Neural progenitor cell (in vitro differentiated cells): ENCODE measurements at regions not wholly inside any gene's neighbourhood (a gene's known extent, or its start where the extent isn't known, plus 50 kb on each side); places are given as distances from the start of the nearest gene placed in this dataset.

Source experiments
- DNase-seq: peaks from one replicate; pipeline ENCODE4 v3.0.0-alpha.2; 2016; ENCODE audit warnings: low spot score
- H2AFZ ChIP-seq: fragments of 200-600 bp; sonication (generic); replicated peaks from 2 replicates; pipeline ENCODE4 v1.6.1; 2016; ENCODE audit warnings: antibody characterized with exemption
- H3F3A ChIP-seq: fragments of 200-600 bp; sonication (generic); 2 replicates; pipeline ENCODE4 v1.6.1; 2016; ENCODE audit warnings: antibody characterized with exemption, low read depth
- H3K27ac ChIP-seq: fragments of 200-600 bp; sonication (generic); 2 replicates; pipeline ENCODE4 v1.5.1; 2016; ENCODE audit warnings: mild to moderate bottlenecking
- H3K27me3 ChIP-seq: fragments of 200-600 bp; sonication (generic); 2 replicates; pipeline ENCODE4 v1.6.1; 2016; ENCODE audit warnings: mild to moderate bottlenecking, moderate library complexity
- H3K36me3 ChIP-seq: fragments of 200-600 bp; sonication (generic); 2 replicates; pipeline ENCODE4 v1.5.1; 2016
- H3K4me1 ChIP-seq: fragments of 200-600 bp; sonication (generic); 2 replicates; pipeline ENCODE4 v1.6.1; 2016; ENCODE audit warnings: mixed run types
- H3K4me2 ChIP-seq: fragments of 200-600 bp; sonication (generic); 2 replicates; pipeline ENCODE4 v1.6.1; 2016
- H3K4me3 ChIP-seq: fragments of 200-600 bp; sonication (generic); 2 replicates; pipeline ENCODE4 v1.5.1; 2016
- H3K79me2 ChIP-seq: fragments of 200-600 bp; sonication (generic); 2 replicates; pipeline ENCODE4 v1.6.1; 2016; ENCODE audit warnings: low read depth
- H3K9ac ChIP-seq: fragments of 200-600 bp; sonication (generic); 2 replicates; pipeline ENCODE4 v1.6.1; 2016
- H3K9me3 ChIP-seq: fragments of 200-600 bp; sonication (generic); 2 replicates; pipeline ENCODE4 v1.5.1; 2016; ENCODE audit warnings: low read depth
- H4K20me1 ChIP-seq: fragments of 200-600 bp; sonication (generic); 2 replicates; pipeline ENCODE4 v1.6.1; 2016; ENCODE audit warnings: low read depth
- H3K27ac Mint-ChIP-seq: 3 replicates; pipeline ENCODE4 v1.8.0; 2021; ENCODE audit warnings: mixed read lengths
- H3K27me3 Mint-ChIP-seq: 2 replicates; pipeline ENCODE4 v1.8.0; 2022; ENCODE audit warnings: low read depth, mild to moderate bottlenecking, inconsistent platforms, moderate library complexity, mixed read lengths; ENCODE audit not compliant: insufficient read depth
- H3K36me3 Mint-ChIP-seq: 3 replicates; pipeline ENCODE4 v1.8.0; 2021; ENCODE audit warnings: mixed read lengths
- H3K4me1 Mint-ChIP-seq: 3 replicates; pipeline ENCODE4 v1.8.0; 2021; ENCODE audit warnings: mixed read lengths
- H3K4me3 Mint-ChIP-seq: 3 replicates; pipeline ENCODE4 v1.8.0; 2021; ENCODE audit warnings: mild to moderate bottlenecking, moderate library complexity, mixed read lengths
- H3K9me3 Mint-ChIP-seq: 3 replicates; pipeline ENCODE4 v1.8.0; 2020; ENCODE audit warnings: mixed read lengths
- CTCF ChIP-seq: fragments of 200-600 bp; sonication (generic); IDR thresholded peaks from 2 replicates; pipeline ENCODE4 v1.5.1; 2017; ENCODE audit warnings: antibody characterized with exemption, mild to moderate bottlenecking
- EZH2 ChIP-seq: fragments of 200-600 bp; sonication (generic); IDR thresholded peaks from 2 replicates; pipeline ENCODE4 v1.6.1; 2017; ENCODE audit warnings: antibody characterized with exemption, mild to moderate bottlenecking, moderate library complexity
- EZH2phosphoT487 ChIP-seq: fragments of 200-600 bp; sonication (generic); IDR thresholded peaks from 2 replicates; pipeline ENCODE4 v1.6.1; 2017; ENCODE audit warnings: antibody characterized with exemption

GRCh38 chr3:182364723-182365650 is 428.3 kb upstream of the ATP11B start:
- H3K9me3 Mint-ChIP-seq: no peaks in the 10 kb centered on the region
- Histone ChIP-seq H3K79me2 (no peaks in the 10 kb centered on the region), H3K9ac (no peak overlapping the region), H3K27me3 (no peaks in the 10 kb centered on the region), H3K4me3 (no peak overlapping the region), H3K4me1 (peaks cover 5% of the 10 kb centered on the region), H4K20me1 (no peaks in the 10 kb centered on the region), H3K9me3 (no peaks in the 10 kb centered on the region), H3K27ac (no peak overlapping the region), H3K36me3 (no peaks in the 10 kb centered on the region), H3F3A (no peaks in the 10 kb centered on the region), H3K4me2 (no peak overlapping the region), H2AFZ (peak overlapping the region; percentile 17)
- H3K4me3 Mint-ChIP-seq: no peak overlapping the region
- no peak for DNase-seq
- no peaks in the 10 kb centered on the region for H3K36me3 Mint-ChIP-seq
- H3K27ac Mint-ChIP-seq: no peak overlapping the region
- H3K27me3 Mint-ChIP-seq: peaks cover 4% of the 10 kb centered on the region
- peaks cover 8% of the 10 kb centered on the region for H3K4me1 Mint-ChIP-seq
- TF ChIP-seq EZH2 (no peak), EZH2phosphoT487 (no peak), CTCF (no peak)

GRCh38 chr3:182366746-182367145 is 426.6 kb upstream of the ATP11B start:
- no peak overlapping the region for H3K4me3 Mint-ChIP-seq
- H2AFZ ChIP-seq: no peak overlapping the region

GRCh38 chr3:182369861-182370260 is 423.4 kb upstream of the ATP11B start:
- Histone ChIP-seq H3K27me3 (no peaks in the 10 kb centered on the region), H3K9ac (no peak overlapping the region), H3F3A (no peaks in the 10 kb centered on the region), H2AFZ (no peak overlapping the region), H3K4me1 (peaks cover 5% of the 10 kb centered on the region), H3K27ac (no peak overlapping the region), H3K4me3 (no peak overlapping the region), H3K9me3 (no peaks in the 10 kb centered on the region), H3K36me3 (no peaks in the 10 kb centered on the region), H3K4me2 (no peak overlapping the region), H3K79me2 (no peaks in the 10 kb centered on the region), H4K20me1 (no peaks in the 10 kb centered on the region)
- no peak for DNase-seq
- Mint-ChIP-seq H3K9me3 (peaks cover 6% of the 10 kb centered on the region), H3K4me3 (no peak overlapping the region), H3K27ac (no peak overlapping the region), H3K4me1 (peaks cover 4% of the 10 kb centered on the region), H3K36me3 (no peaks in the 10 kb centered on the region), H3K27me3 (no peaks in the 10 kb centered on the region)
- no peak for TF ChIP-seq EZH2phosphoT487
- TF ChIP-seq EZH2: no peak
- no peak for TF ChIP-seq CTCF

More at GRCh38 chr3:182366746-182367145, 426.6 kb upstream of the ATP11B start:
- no peak overlapping the region for H3K4me3 ChIP-seq
- no peaks in the 10 kb centered on the region for H3F3A ChIP-seq
- no peaks in the 10 kb centered on the region for H3K27me3 ChIP-seq
- H3K4me2 ChIP-seq: no peak overlapping the region
- H3K4me1 ChIP-seq: peaks cover 5% of the 10 kb centered on the region
- no peak overlapping the region for H3K27ac Mint-ChIP-seq
- no peaks in the 10 kb centered on the region for H4K20me1 ChIP-seq
- peaks cover 4% of the 10 kb centered on the region for H3K27me3 Mint-ChIP-seq
- H3K4me1 Mint-ChIP-seq: peaks cover 8% of the 10 kb centered on the region
- no peaks in the 10 kb centered on the region for H3K79me2 ChIP-seq
- H3K36me3 ChIP-seq: no peaks in the 10 kb centered on the region
- no peak overlapping the region for H3K27ac ChIP-seq
- H3K9me3 ChIP-seq: no peaks in the 10 kb centered on the region
- H3K36me3 Mint-ChIP-seq: no peaks in the 10 kb centered on the region
- no peak for DNase-seq
- H3K9me3 Mint-ChIP-seq: no peaks in the 10 kb centered on the region
- TF ChIP-seq EZH2 (no peak), EZH2phosphoT487 (no peak), CTCF (no peak)
- H3K9ac ChIP-seq: no peak overlapping the region
